EL (cell line): ENCODE measurements at regions not wholly inside any gene's neighbourhood (a gene's known extent, or its start where the extent isn't known, plus 50 kb on each side); places are given as distances from the start of the nearest gene placed in this dataset.
"Not testable (repeated sequence)": the region's sequence is repeated elsewhere in the genome, so short reads cannot be mapped to it uniquely, and the experiment has no call there.

Experiments
- DNase-seq: peaks from one replicate; pipeline ENCODE4 v3.0.0-alpha.2; 2016

DNA sequence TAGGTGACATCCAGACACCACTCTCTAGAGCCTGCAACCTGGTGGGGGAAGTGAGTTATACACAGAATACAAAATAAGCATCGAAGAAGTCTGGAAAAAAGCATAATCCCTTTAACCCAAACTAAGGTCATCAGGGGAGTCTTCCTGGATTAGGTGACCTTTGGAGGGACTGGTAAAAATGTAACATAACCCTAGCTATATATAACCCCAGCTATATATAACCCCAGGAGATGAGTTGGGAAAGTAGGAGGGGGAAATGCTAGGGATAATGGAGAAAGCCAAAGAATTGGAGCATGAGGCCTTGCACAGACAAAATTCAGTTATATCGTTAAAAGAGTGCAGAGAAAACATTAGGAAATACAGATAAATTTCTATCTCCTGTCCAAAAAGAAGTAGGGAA, 164.8 kb downstream of the QRSL1 start:
- DNase-seq: no peak

DNA sequence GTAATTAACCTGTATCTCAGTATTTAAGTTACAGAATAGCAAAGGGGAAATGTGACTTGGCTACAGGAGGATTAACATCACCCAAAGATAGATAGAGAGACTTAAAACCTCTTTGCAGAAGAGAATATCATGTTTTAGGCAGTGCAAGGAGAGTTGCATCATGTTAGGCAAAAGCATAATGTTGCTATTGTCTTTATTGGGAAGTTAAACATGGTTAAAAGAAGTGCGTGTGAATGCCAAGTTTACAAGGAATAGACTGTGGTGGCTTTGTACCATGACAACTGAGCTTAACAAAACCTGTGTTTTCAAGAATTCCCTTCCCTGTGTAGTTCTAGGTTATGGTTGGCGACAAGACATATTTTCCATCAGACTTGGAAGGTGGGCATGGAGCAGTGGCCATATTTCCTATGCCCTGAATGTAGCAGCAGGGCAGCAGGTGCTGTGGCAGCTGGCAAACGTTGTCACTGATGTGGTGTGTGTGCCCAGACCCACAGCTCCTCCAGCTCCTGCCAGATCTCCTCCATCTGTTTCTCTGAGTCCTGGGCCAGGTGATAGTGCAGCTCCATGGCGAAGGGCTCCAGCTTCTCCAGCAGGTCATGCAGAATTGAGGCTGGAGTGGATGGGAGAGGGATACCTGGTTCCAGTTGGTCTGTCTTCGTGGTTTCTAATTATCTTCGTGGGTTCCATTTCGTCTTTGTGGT, 163.3 kb downstream of the QRSL1 start:
- no peak for DNase-seq

DNA sequence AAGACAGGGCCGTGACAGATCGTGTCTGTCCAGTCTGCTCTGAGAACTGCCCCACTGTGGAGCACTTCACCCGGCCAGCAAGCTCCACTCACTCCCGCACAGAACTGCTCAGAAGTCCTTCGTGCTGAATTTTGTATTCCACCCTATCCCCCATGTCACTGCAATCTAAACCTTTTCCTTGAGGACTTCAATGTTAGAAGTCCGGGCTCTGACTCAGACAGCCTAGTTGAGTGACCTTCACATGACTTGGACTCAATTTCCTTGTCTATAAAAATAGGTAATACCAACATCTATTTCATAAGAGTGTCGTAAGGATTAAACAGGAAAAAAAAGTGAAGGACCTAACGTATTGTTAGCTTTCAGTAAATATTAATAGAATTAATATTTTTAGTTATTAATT, 161.6 kb downstream of the QRSL1 start:
- DNase-seq: no peak

GRCh38 chr6:106790149-106790770, 160.9 kb downstream of the QRSL1 start:
- DNase-seq: no peak

GRCh38 chr6:106789428-106790148, 160.2 kb downstream of the QRSL1 start:
- peak; percentile 14 for DNase-seq

DNA sequence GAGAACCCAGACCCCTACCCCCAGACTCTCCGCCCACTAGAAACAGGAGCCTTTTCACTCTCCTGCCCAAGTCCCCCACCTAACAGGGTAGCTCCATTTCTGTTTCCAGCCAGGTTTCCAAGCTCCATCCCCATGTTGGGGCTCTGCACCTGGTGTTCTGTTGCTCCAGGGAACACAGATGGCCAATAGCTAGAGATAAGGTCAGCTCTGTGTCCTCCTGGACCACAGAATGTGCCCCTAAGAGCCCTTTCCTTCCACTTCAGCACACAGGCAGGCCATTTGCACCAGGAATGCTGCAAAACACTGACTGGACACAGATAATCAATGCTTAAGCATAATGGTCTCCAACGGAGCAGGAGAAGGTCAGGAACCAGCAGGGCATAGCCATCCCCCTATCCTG, 159.4 kb downstream of the QRSL1 start:
- no peak for DNase-seq

DNA sequence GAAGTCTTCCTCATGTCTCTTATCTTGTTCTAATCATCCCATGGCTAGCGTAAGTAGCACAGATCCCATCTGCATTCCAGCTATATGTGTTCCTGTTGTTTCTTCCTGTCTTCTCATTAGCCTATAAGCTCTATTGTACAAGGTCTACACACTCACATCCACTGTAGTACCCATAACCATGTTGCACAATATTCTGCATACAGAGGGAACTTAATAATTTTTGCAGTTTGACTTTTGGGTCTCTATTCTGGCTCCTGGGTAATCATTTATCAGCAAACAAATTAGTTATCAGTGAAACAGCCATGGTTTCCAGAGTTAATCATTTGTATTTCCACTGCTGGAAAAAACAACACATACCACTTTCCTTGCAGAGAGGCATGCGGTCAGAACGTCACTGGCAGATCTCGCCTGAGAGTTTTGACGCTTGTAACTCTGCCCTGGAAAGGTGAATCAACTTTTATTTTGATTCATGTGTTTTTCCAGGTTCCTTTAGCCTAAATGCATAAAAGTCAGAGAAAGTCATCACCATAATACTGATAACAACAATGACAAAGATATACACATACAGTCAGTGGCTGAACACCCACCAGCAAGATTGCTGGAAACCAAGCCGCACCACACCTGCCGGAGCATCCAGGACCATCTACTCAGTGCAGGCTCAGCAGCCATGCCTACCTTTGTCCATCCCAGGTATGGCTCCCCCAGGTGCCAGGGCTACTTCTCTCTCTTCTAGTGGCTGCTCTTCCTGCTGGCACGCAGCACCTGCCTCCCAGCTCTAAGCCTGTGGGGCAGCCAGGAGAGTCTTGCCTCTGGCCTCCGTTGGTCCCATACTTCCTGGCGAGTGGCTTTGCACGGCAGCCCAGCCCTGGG, 158.2 kb downstream of the QRSL1 start:
- no peak for DNase-seq

GRCh38 chr6:106785298-106785697, 155.9 kb downstream of the QRSL1 start:
- no peak for DNase-seq

DNA sequence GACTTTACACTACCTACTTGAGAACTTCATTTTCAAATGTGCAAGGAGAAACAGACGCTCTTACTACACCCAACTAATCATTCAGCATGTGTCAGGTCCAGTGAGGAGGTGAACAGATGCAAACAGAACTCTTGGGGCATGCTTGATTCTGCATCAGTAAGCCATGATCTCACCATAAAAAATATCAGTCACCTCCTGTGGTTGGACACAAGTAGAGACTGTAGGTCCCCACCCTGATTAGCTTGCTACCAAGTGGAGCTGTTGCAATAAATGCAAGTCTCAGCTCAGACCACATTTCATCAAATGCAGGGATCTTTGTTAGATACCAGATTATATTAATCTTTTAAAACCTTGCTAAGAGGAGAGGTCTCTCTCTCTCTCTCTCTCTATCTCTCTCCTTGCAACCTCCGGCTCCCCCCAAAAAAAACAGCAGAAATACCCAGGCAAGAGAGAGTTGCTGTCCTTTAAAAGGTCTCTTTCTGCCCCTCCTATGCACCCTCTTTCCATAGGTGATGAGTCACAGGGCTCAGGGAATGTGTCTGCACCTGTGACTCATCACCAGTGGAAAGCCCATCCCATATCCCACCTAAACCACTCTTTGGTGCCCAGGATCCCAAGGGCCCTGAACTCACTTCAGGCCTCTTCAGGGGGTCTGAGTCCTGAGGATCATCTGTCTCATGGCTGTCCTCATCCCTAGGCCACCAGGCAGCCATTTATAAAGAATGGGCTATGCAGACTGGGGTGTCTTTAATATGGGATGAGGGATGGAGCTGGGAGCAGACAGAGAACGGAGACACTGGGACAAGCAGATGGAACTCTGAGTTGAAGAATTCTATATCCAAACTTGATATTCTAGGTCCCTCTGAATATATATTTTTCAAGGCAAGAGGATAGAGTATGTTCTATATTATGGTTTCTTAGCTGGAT, 154.5 kb downstream of the QRSL1 start:
- DNase-seq: peak; percentile 56

DNA sequence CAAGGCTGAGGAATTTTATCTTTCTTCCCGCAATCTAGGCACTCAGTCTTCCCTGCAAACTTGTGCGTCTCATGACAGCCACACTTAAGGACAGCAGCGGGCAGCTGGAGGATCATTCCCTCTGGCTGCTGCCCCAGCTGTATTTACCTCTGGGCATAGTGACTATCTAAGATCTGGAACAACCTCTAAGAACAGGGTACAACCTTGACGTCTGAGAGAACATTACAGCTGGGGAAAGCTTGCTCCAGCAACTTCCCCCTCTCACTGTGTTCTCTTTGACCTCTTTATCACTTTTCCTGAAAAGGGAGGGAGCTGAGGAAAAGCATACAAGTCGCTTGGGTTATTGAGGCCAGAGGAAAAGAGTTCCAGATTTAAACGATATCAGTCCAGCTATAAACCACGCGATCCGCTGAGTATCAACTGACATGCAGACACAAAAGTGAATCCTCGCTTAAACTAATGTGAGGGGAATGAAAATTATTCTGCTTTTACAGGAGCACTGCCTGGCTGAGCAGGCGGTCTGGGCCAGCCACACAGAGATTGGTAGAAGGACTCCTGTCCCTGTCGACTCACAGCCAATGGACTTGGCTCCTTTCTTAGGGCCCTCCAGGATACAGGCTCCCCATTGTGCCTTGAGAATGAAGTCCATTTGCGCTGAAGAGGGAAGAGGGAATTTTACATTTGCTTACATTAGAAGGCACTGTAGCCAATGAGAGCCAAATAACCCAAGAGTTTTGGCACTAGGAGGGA, 153.3 kb downstream of the QRSL1 start:
- no peak for DNase-seq

GRCh38 chr6:106779552-106779951, 150.2 kb downstream of the QRSL1 start:
- DNase-seq: not testable (repeated sequence)

DNA sequence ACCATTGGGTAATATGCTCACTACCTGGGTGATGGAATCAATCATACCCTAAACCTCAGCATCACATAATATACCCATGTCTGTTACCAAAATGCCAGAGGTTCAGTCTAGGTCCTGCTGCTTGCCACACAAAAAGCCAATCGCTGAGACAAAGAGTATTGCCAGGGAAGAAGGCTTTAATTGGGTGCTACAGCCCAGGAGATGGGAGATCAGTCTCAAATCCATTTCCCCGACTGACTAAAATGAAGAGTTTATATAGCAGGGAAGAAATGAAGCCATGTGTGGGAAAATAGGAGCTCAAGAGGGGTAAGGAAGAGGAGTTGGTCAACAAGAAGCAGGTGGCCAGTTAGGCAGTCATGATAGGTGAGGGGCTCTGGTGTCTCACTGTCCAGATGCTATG, 149.6 kb downstream of the QRSL1 start:
- DNase-seq: no peak

GRCh38 chr6:106773996-106774629, 144.7 kb downstream of the QRSL1 start:
- DNase-seq: no peak

- DNase-seq: no peak
These were observed 144.1 kb downstream of the QRSL1 start for GRCh38 chr6:106773522-106773921.

DNA sequence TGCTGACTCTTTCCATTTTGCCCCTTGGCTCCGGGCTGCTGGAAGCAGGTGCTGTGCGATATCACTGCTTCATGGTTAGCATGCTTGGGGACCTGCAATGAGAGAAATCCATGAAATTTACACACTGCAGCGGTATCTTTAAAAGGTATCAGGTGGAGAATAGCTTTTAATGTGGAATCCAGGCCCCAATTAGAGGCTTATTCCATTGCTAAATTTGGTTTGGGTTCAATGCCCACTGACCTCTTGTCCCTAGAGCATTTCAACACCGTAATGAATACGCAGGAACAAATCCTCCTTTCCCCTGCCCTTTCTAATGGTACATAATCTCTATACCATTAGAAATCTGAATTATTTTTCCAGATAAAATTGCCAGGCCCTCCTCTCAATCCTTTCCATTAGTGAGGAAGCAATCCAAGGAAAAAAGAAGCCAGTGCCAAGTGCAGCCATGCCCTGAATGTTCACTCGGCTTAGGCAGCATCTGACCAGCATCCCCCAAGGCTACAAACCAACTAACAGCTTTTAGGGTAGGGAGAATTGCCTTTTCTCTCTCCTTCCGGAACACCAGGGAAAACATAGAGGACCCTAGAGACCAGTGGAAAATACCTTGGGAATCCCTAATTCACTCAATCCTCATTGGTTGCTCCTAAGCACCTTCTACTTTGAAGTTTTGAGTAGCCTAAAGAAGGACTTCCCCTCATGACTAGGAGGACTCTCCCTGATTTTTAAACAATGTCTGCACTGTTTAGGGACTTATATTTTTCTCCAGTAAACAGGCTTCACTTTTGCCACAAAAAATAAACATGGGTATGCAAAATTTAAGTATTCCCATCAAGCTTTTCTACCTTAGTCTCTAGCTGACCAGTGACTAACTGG, 143.1 kb downstream of the QRSL1 start:
- DNase-seq: no peak

GRCh38 chr6:106771822-106772221, 142.4 kb downstream of the QRSL1 start:
- DNase-seq: no peak

DNA sequence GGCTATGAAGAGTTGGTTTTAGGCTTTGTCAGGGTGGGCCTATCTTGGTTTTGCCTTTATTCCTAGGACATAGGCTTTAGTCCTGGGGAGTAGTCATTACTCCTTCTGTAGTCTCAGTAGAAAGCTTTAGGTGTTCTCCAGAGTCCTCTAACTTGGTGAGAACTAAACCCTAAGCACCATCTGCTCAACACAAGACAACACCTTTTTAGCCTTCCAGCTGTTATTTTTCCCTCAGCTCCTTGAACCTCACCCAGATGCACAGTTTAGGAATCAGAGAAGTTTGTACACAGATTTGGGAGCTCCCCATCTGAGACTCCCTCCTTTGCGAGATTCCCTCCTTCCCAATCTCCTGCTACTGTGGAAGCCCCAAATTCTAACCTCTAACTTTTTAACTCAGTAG, 141.3 kb downstream of the QRSL1 start:
- DNase-seq: no peak

- no peak for DNase-seq
These were observed 140.7 kb downstream of the QRSL1 start for GRCh38 chr6:106770081-106770480.

DNA sequence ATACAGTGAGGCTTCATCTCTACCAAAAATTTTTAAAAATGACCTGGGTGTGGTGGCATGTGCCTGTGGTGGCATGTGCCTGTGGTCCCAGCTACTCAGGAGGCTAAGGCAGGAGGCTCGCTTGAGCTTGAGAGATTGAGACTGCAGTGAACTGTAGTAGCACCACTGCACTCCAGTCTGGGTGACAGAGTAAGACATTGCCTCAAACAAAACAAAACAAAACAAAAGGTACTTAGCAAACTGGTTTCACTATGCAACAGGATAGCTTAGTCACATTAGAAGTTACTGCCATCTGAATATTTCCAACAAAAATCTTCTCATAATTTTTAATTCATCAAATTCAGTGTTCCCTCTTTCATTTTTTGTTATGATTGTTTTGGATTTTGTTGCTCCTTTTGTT, 137.9 kb downstream of the QRSL1 start:
- DNase-seq: no peak

GRCh38 chr6:106766201-106766600, 136.8 kb downstream of the QRSL1 start:
- no peak for DNase-seq
